K562 (cell line): ENCODE measurements at regions not wholly inside any gene's neighbourhood (a gene's known extent, or its start where the extent isn't known, plus 50 kb on each side); places are given as distances from the start of the nearest gene placed in this dataset.

Source experiments
- ATAC-seq: fragments of 200-7000 bp; cut with Tn5 transposase; 3 replicates; pipeline ENCODE4 v1.9.1; 2020; ENCODE audit warnings: moderate library complexity
- BruUV-seq: library from RNA; stranded (reverse); fragments of 400-500 nt; replicated peaks from 2 replicates; lab custom pipeline; 2021; lab: Mats Ljungman, UMichigan
- CTCF ChIA-PET: fragments of 300-600 bp; formaldehyde crosslinking; extraction: SDS; loops from one replicate; lab custom pipeline; 2021; ENCODE audit warnings: low intra/inter-chr PET ratio; lab: Yijun Ruan, JAX
- POLR2A ChIA-PET: fragments of 300-600, 350-650 bp; sonication (Branson Sonifier 250); formaldehyde crosslinking; extraction: SDS; loops from one replicate; lab custom pipeline; 2021; ENCODE audit warnings: antibody characterized with exemption, inconsistent platforms; lab: Yijun Ruan, JAX
- DNase-seq, 4 experiments: peaks; one replicate each; pipeline versions ENCODE4 v3.0.0 to v3.0.0-alpha.2; 2011 to 2018; ENCODE audit warnings: low spot score in 3 of 4, mixed read lengths in 3 of 4; ENCODE audit errors: extremely low read depth in 1 of 4
- FAIRE-seq: peaks from 2 replicates; lab custom pipeline; 2011; peaks lifted over from hg19 to GRCh38; lab: Jason Lieb, UNC
- H2AFZ ChIP-seq: 2 replicates; pipeline ENCODE4 v1.6.0; 2011; ENCODE audit warnings: low read depth, low read length, control low read depth, inconsistent platforms
- H3K27ac ChIP-seq: fragments of 200-600 bp; 3 replicates; pipeline ENCODE4 v1.8.0; 2011; ENCODE audit warnings: low read depth, mild to moderate bottlenecking, control low read depth, inconsistent platforms, low read length, moderate library complexity, mixed read lengths; ENCODE audit errors: extremely low read depth
- H3K27me3 ChIP-seq, 2 experiments: fragments of 300-600 bp in 1 of 2; 2 replicates in 1 of 2; 3 replicates in 1 of 2; pipeline versions ENCODE4 v1.6.0 to v1.8.0; 2011; ENCODE audit warnings: inconsistent platforms in 2 of 2, low read length in 2 of 2, mild to moderate bottlenecking in 1 of 2, mixed read lengths in 1 of 2, moderate library complexity in 1 of 2; ENCODE audit not compliant: control insufficient read depth in 2 of 2, insufficient read depth in 2 of 2
- H3K36me3 ChIP-seq: fragments of 300-600 bp; 3 replicates; pipeline ENCODE4 v1.8.0; 2011; ENCODE audit warnings: mild to moderate bottlenecking, low read length, inconsistent platforms; ENCODE audit not compliant: control insufficient read depth, insufficient read depth
- H3K4me1 ChIP-seq, 2 experiments: fragments of 200-600 bp in 1 of 2; replicated peaks in 1 of 2; 2 replicates in 1 of 2; 3 replicates in 1 of 2; pipeline versions ENCODE4 v1.5.1 to v1.8.0; 2011; ENCODE audit warnings: inconsistent platforms in 2 of 2, low read length in 2 of 2, mild to moderate bottlenecking in 1 of 2, mixed read lengths in 1 of 2, moderate library complexity in 1 of 2; ENCODE audit not compliant: control insufficient read depth in 2 of 2, insufficient read depth in 2 of 2
- H3K4me2 ChIP-seq: 2 replicates; pipeline ENCODE4 v1.6.1; 2011; ENCODE audit warnings: low read length, control low read depth, inconsistent platforms, mixed read lengths; ENCODE audit not compliant: insufficient read depth
- H3K4me3 ChIP-seq: fragments of 200-600 bp; sonication (generic), shearing (Covaris generic); 2 replicates; pipeline ENCODE4 v1.5.1; 2016; ENCODE audit warnings: control low read depth, inconsistent platforms
- H3K79me2 ChIP-seq: fragments of 200-600 bp; 3 replicates; pipeline ENCODE4 v1.8.0; 2011; ENCODE audit warnings: low read length, inconsistent platforms; ENCODE audit not compliant: control insufficient read depth, insufficient read depth
- H3K9ac ChIP-seq, 2 experiments: 2 replicates each; pipeline versions ENCODE4 v1.6.0 to v1.6.1; 2011; ENCODE audit warnings: low read depth in 2 of 2, low read length in 2 of 2, control low read depth in 1 of 2, inconsistent platforms in 1 of 2, mild to moderate bottlenecking in 1 of 2, mixed read lengths in 1 of 2; ENCODE audit not compliant: insufficient read depth in 1 of 2
- H3K9me1 ChIP-seq: one replicate; pipeline ENCODE4 v1.6.0; 2011; ENCODE audit warnings: inconsistent platforms, mild to moderate bottlenecking, low read length, moderate library complexity; ENCODE audit not compliant: control insufficient read depth, insufficient read depth
- H3K9me3 ChIP-seq: replicated peaks from 2 replicates; pipeline ENCODE4 v1.5.1; 2011; ENCODE audit warnings: low read depth, low read length, inconsistent platforms; ENCODE audit not compliant: control insufficient read depth, insufficient read depth
- H4K20me1 ChIP-seq: replicated peaks from 2 replicates; pipeline ENCODE4 v1.6.1; 2011; ENCODE audit warnings: low read length, inconsistent platforms, mixed read lengths; ENCODE audit not compliant: control insufficient read depth, insufficient read depth
- ATF7 ChIP-seq: fragments of 450-650 bp; IDR thresholded peaks from 2 replicates; pipeline ENCODE4 v1.7.1; 2014; ENCODE audit warnings: mild to moderate bottlenecking, moderate library complexity
- CEBPB ChIP-seq: fragments of 450-650 bp; IDR thresholded peaks from 2 replicates; pipeline ENCODE4 v1.6.1; 2016; ENCODE audit warnings: missing genetic modification characterization, missing compliant biosample characterization
- CEBPG ChIP-seq, 3 experiments: fragments of 200-800 bp in 1 of 3; sonication (Bioruptor generic) in 1 of 3; sonication (generic) in 1 of 3; formaldehyde crosslinking in 1 of 3; IDR thresholded peaks in 2 of 3; conservative IDR thresholded peaks in 1 of 3; 2 replicates each; pipeline versions ENCODE4 v1.6.1 to v1.8.0; 2016 to 2022; ENCODE audit warnings: missing compliant biosample characterization in 2 of 3, missing genetic modification characterization in 2 of 3, mild to moderate bottlenecking in 1 of 3, missing genetic modification reagents in 1 of 3
- ETS2 ChIP-seq: IDR thresholded peaks from 2 replicates; pipeline ENCODE4 v1.6.1; 2016; ENCODE audit warnings: borderline replicate concordance, missing genetic modification characterization, mild to moderate bottlenecking, moderate library complexity, missing compliant biosample characterization; ENCODE audit not compliant: poor library complexity, severe bottlenecking
- GTF2B ChIP-seq: IDR thresholded peaks from 2 replicates; pipeline ENCODE4 v1.6.1; 2011; ENCODE audit not compliant: insufficient read length; ENCODE audit errors: extremely low read depth
- NELFE ChIP-seq: IDR thresholded peaks from 2 replicates; pipeline ENCODE4 v1.6.1; 2011; ENCODE audit warnings: mild to moderate bottlenecking; ENCODE audit not compliant: insufficient read depth, insufficient read length
- THRAP3 ChIP-seq: fragments of 450-650 bp; IDR thresholded peaks from 2 replicates; pipeline ENCODE4 v1.6.1; 2016; ENCODE audit warnings: mild to moderate bottlenecking, inconsistent platforms, borderline replicate concordance
- ZNF639 ChIP-seq, 2 experiments: fragments of 200-800 bp in 1 of 2; sonication (Bioruptor generic) in 1 of 2; sonication (generic) in 1 of 2; formaldehyde crosslinking in 1 of 2; IDR thresholded peaks in 1 of 2; conservative IDR thresholded peaks in 1 of 2; 2 replicates each; pipeline versions ENCODE4 v1.5.0 to v1.6.1; 2016 to 2020; ENCODE audit warnings: missing compliant biosample characterization in 1 of 2, missing genetic modification characterization in 1 of 2, missing genetic modification reagents in 1 of 2
- WGBS: fragments of 100-300 bp; shearing (Covaris generic); methylation state at CpG from one replicate; pipeline ENCODE4 v1.1.6; 2016; ENCODE audit warnings: low coverage, mixed read lengths; ENCODE audit not compliant: insufficient coverage; ENCODE audit errors: missing lambda C conversion rate; 5-methylcytosine and 5-hydroxymethylcytosine counted together
- in situ Hi-C: fragments of 300-500 bp; cut with MboI; formaldehyde crosslinking; loops from 4 replicates; pipeline ENCODE4 v1.15.0; 2018; ENCODE audit warnings: inconsistent platforms, mixed read lengths
- intact Hi-C: fragments of 100-400 bp; cut with micrococcal nuclease; formaldehyde crosslinking; loops from 2 replicates; pipeline ENCODE4 v1.14.2; 2022

- no TSS peak for BruUV-seq
These were observed 142.7 kb upstream of the RBMS3 start for GRCh38 chr3:29138171-29138570.

GRCh38 chr3:29140666-29141065 lies 140.2 kb upstream of the RBMS3 start:
- H3K4me2 ChIP-seq: no peak overlapping the region
- H4K20me1 ChIP-seq: no peaks in the 10 kb centered on the region
- BruUV-seq: no TSS peak
- FAIRE-seq (no peak), ATAC-seq (no peak), DNase-seq (no peak)
- H3K27ac ChIP-seq: no peak overlapping the region
- H3K9me3 ChIP-seq: 0 out of 2 replicates have a peak, but pooled peaks cover 2% of the 10 kb centered on the region
- no peaks in the 10 kb centered on the region for H3K9me1 ChIP-seq
- no peak overlapping the region for H3K9ac ChIP-seq
- ChIA-PET CTCF (no interaction called here), POLR2A (no interaction called here)
- H2AFZ ChIP-seq: no peak overlapping the region
- TF ChIP-seq NELFE (no peak), ZNF639 (CRISPR knock-in tag; conservative IDR thresholded peaks at IDR 0.05 in 1 of 2, IDR thresholded peaks at IDR 0.05 in 1 of 2) (no peak), THRAP3 (no peak), GTF2B (no peak), ETS2 (tag) (no peak)
- H3K4me3 ChIP-seq: no peak overlapping the region
- no peaks in the 10 kb centered on the region for H3K4me1 ChIP-seq
- intact Hi-C loops: no loop called here
- no peaks in the 10 kb centered on the region for H3K79me2 ChIP-seq
- 0% methylated on average over 1 of the region's 1 CpG for WGBS
- no peaks in the 10 kb centered on the region for H3K36me3 ChIP-seq
- in situ Hi-C loops: no loop called here
- no peaks in the 10 kb centered on the region for H3K27me3 ChIP-seq

More at GRCh38 chr3:29138171-29138570, 142.7 kb upstream of the RBMS3 start:
- FAIRE-seq: no peak
- Histone ChIP-seq H3K27ac (no peak overlapping the region), H3K27me3 (no peaks in the 10 kb centered on the region), H4K20me1 (no peaks in the 10 kb centered on the region), H3K4me1 (no peaks in the 10 kb centered on the region), H3K79me2 (no peaks in the 10 kb centered on the region), H3K9me1 (no peaks in the 10 kb centered on the region), H3K9me3 (no peaks in the 10 kb centered on the region; the same call in 1 of the 2 replicates), H3K4me2 (no peak overlapping the region), H3K9ac (no peak overlapping the region), H2AFZ (no peak overlapping the region), H3K36me3 (no peaks in the 10 kb centered on the region), H3K4me3 (no peak overlapping the region)
- ATAC-seq: no peak
- in situ Hi-C loops: no loop called here
- ChIA-PET POLR2A (no interaction called here), CTCF (no interaction called here)
- no peak for DNase-seq
- intact Hi-C loops: no loop called here
- WGBS: 0% methylated on average over 1 of the region's 1 CpG
- TF ChIP-seq CEBPB (tag) (peak; percentile 46; the same call in 1 of the 2 replicates), ATF7 (no peak), CEBPG (CRISPR knock-in tag; IDR thresholded peaks at IDR 0.05) (no peak), CEBPG (tag; conservative IDR thresholded peaks at IDR 0.05 in 1 of 2, IDR thresholded peaks at IDR 0.05 in 1 of 2) (peak in 1 of 2 experiments; percentile 87; a peak in 2 of 4 replicates)
